ENCODE measurements at regions not wholly inside any gene's neighbourhood (a gene's known extent, or its start where the extent isn't known, plus 50 kb on each side); places are given as distances from the start of the nearest gene placed in this dataset.
A peak's percentile ranks its signal among the peaks of the same experiment; 100 is the strongest.

- TF ChIP-seq POLR2A (IDR thresholded peaks at IDR 0.05; ENCODE audit: low read depth) (no peak), EP300 (IDR thresholded peaks at IDR 0.05) (no peak), POLR2AphosphoS5 (IDR thresholded peaks at IDR 0.05) (no peak)
- TF ChIP-seq, protein P1, sequence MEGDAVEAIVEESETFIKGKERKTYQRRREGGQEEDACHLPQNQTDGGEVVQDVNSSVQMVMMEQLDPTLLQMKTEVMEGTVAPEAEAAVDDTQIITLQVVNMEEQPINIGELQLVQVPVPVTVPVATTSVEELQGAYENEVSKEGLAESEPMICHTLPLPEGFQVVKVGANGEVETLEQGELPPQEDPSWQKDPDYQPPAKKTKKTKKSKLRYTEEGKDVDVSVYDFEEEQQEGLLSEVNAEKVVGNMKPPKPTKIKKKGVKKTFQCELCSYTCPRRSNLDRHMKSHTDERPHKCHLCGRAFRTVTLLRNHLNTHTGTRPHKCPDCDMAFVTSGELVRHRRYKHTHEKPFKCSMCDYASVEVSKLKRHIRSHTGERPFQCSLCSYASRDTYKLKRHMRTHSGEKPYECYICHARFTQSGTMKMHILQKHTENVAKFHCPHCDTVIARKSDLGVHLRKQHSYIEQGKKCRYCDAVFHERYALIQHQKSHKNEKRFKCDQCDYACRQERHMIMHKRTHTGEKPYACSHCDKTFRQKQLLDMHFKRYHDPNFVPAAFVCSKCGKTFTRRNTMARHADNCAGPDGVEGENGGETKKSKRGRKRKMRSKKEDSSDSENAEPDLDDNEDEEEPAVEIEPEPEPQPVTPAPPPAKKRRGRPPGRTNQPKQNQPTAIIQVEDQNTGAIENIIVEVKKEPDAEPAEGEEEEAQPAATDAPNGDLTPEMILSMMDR (IDR thresholded peaks at IDR 0.05) = no peak
- Histone ChIP-seq H3K27me3 (no peaks in the 10 kb centered on the region), H3K27ac (replicated peaks in 1 of 4) (no peak overlapping the region), H3K4me1 (no peaks in the 10 kb centered on the region), H3K36me3 (no peaks in the 10 kb centered on the region), H3K4me3 (no peak overlapping the region), H3K9me3 (no peaks in the 10 kb centered on the region)
- WGBS = 40% methylated on average over 1 of the region's 2 CpGs
- DNase-seq (ENCODE audit: extremely low spot score) = peak; percentile 81
- intact Hi-C loops (cut with DNase I) = no loop called here
Measured at GRCh38 chr5:72654231-72654630, 147.0 kb upstream of the ZNF366 start.

DNA sequence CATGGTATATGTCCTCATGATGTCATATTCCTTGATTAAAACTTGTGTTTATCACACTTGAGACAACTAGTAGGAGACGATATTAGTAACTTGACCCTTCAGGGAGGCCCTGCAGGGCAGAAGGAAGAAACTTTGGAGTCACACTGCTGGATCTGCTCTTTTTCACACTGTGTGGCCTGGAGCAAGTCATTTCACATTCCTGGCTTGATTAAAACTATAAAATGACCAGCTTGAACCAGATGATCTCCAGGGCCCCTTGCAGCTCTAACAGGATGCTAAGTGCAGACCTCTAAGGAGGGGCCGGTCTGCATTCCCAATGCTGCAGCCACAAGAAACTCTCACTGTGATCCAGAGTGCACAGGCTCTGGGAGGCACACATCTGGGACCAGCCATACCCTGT, 146.4 kb upstream of the ZNF366 start:
- intact Hi-C loops (cut with DNase I) = no loop called here
- WGBS = 86% methylated on average over 2 of the region's 2 CpGs

DNA sequence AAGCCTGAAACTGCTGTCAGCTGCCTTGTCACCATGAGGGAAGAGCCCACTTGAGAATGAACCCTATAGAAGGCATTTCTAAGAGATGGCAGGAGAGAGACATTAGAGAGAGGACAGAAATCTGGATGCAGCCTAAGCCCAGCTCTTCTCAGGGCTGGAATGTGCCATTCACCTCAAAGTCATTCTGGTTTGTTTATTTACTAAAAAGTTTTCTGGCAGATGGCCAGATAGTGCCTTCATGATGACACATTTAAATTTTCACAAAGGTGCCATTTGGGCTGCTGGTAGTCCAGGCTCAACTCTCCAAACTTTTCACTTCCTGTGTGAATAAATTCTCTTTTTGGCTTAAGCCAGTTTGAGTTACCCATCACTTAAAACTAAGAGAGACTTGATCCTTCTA, 144.6 kb upstream of the ZNF366 start:
- H3K27me3 ChIP-seq = no peaks in the 10 kb centered on the region
- no peak overlapping the region for H3K4me3 ChIP-seq
- TF ChIP-seq POLR2AphosphoS5 (IDR thresholded peaks at IDR 0.05) (no peak), POLR2A (IDR thresholded peaks at IDR 0.05; ENCODE audit: low read depth) (no peak), EP300 (IDR thresholded peaks at IDR 0.05) (no peak)
- TF ChIP-seq, protein P1 (IDR thresholded peaks at IDR 0.05) = no peak
- DNase-seq (ENCODE audit: extremely low spot score) = no peak
- no peaks in the 10 kb centered on the region for H3K9me3 ChIP-seq
- no peaks in the 10 kb centered on the region for H3K36me3 ChIP-seq
- intact Hi-C loops (cut with DNase I) = no loop called here
- H3K4me1 ChIP-seq = peaks cover 0 to 20% (median 7%) of the 10 kb centered on the region in 4 donors
- H3K27ac ChIP-seq (replicated peaks in 1 of 4) = no peak overlapping the region

More for the DNA sequence above, 146.4 kb upstream of the ZNF366 start:
- H3K9me3 ChIP-seq = no peaks in the 10 kb centered on the region
- peaks cover 0 to 6% (median 3%) of the 10 kb centered on the region in 4 donors for H3K4me1 ChIP-seq
- H3K36me3 ChIP-seq = no peaks in the 10 kb centered on the region
- H3K27me3 ChIP-seq = no peaks in the 10 kb centered on the region
- no peak overlapping the region for H3K4me3 ChIP-seq
- peak; percentile 60 for DNase-seq (ENCODE audit: extremely low spot score)
- no peak overlapping the region for H3K27ac ChIP-seq (replicated peaks in 1 of 4)
- TF ChIP-seq, protein P1 (IDR thresholded peaks at IDR 0.05) = no peak
- TF ChIP-seq EP300 (IDR thresholded peaks at IDR 0.05) = no peak
- no peak for TF ChIP-seq POLR2AphosphoS5 (IDR thresholded peaks at IDR 0.05)
- no peak for TF ChIP-seq POLR2A (IDR thresholded peaks at IDR 0.05; ENCODE audit: low read depth)

DNA sequence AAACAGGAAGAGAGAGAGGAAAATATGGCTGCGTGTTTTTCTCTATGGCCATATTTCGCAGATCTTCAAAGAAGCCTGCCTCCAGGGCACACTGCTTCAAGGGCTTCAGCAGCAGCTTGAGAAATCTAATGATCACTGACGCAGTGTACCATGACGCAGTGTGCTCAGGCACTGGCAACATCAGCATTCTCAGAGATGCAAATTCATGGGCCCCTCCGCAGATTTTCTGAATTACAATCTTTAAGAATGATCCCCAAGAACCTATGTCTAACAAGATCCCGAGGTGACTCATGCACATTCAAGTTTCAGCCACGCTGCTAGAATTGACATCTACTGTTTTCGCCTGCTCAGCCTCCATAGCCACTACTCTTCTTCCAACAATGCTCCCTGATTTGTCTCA, 143.9 kb upstream of the ZNF366 start:
- peaks cover 0 to 20% (median 7%) of the 10 kb centered on the region in 4 donors for H3K4me1 ChIP-seq
- WGBS = 88% methylated on average over 8 of the region's 8 CpGs
- intact Hi-C loops (cut with DNase I) = no loop called here

GRCh38 chr5:72649449-72649848, 142.2 kb upstream of the ZNF366 start:
- H3K4me3 ChIP-seq = no peak overlapping the region
- TF ChIP-seq POLR2A (IDR thresholded peaks at IDR 0.05; ENCODE audit: low read depth) (no peak), POLR2AphosphoS5 (IDR thresholded peaks at IDR 0.05) (no peak), EP300 (IDR thresholded peaks at IDR 0.05) (no peak)
- TF ChIP-seq, protein P1 (IDR thresholded peaks at IDR 0.05) = no peak
- peaks cover 0 to 20% (median 7%) of the 10 kb centered on the region in 4 donors for H3K4me1 ChIP-seq
- no peaks in the 10 kb centered on the region for H3K9me3 ChIP-seq
- no peaks in the 10 kb centered on the region for H3K27me3 ChIP-seq
- intact Hi-C loops (cut with DNase I) = no loop called here
- WGBS = 64% methylated on average over 6 of the region's 7 CpGs
- H3K36me3 ChIP-seq = no peaks in the 10 kb centered on the region
- no peak overlapping the region for H3K27ac ChIP-seq (replicated peaks in 1 of 4)
- no peak for DNase-seq (ENCODE audit: extremely low spot score)

More for the DNA sequence above, 143.9 kb upstream of the ZNF366 start:
- no peaks in the 10 kb centered on the region for H3K36me3 ChIP-seq
- no peak for DNase-seq (ENCODE audit: extremely low spot score)
- H3K27me3 ChIP-seq = no peaks in the 10 kb centered on the region
- no peaks in the 10 kb centered on the region for H3K9me3 ChIP-seq
- H3K27ac ChIP-seq (replicated peaks in 1 of 4) = no peak overlapping the region
- TF ChIP-seq EP300 (IDR thresholded peaks at IDR 0.05) (no peak), POLR2A (IDR thresholded peaks at IDR 0.05; ENCODE audit: low read depth) (no peak)
- H3K4me3 ChIP-seq = no peak overlapping the region

Measured in esophagus muscularis mucosa (tissue), 4 donors.